ENCODE measurements at regions not wholly inside any gene's neighbourhood (a gene's known extent, or its start where the extent isn't known, plus 50 kb on each side); places are given as distances from the start of the nearest gene placed in this dataset.
"Not testable (repeated sequence)": the region's sequence is repeated elsewhere in the genome, so short reads cannot be mapped to it uniquely, and the experiment has no call there.

DNA sequence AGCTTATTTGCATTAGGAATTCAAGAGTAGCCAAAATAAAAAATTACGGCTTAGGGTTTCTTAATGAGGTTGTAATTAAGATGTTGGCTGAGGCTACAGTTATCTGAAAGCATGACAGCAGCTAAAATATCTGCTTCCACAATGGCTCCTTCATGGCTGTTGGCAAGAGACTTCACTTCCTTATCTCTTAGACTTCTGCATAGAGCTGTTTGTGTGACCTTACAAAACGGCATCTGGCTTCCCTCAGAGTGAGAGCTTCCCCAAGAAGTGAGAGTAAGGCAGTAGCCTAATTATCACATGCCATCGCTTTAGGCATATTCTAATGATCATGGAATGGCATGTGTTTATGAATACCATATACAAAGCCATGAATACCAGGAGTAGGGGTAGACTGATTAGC, 57.6 kb downstream of the CCDC59 start:
- H3K4me3 ChIP-seq (ENCODE audit: control insufficient read depth, low read depth, low read length), result no peak overlapping the region
- DNase-seq (ENCODE audit: low read depth), result no peak
- TF ChIP-seq, protein P1, sequence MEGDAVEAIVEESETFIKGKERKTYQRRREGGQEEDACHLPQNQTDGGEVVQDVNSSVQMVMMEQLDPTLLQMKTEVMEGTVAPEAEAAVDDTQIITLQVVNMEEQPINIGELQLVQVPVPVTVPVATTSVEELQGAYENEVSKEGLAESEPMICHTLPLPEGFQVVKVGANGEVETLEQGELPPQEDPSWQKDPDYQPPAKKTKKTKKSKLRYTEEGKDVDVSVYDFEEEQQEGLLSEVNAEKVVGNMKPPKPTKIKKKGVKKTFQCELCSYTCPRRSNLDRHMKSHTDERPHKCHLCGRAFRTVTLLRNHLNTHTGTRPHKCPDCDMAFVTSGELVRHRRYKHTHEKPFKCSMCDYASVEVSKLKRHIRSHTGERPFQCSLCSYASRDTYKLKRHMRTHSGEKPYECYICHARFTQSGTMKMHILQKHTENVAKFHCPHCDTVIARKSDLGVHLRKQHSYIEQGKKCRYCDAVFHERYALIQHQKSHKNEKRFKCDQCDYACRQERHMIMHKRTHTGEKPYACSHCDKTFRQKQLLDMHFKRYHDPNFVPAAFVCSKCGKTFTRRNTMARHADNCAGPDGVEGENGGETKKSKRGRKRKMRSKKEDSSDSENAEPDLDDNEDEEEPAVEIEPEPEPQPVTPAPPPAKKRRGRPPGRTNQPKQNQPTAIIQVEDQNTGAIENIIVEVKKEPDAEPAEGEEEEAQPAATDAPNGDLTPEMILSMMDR (conservative IDR thresholded peaks at IDR 0.05; ENCODE audit: control insufficient read depth, insufficient read depth, low read depth, low read length), result no peak

DNA sequence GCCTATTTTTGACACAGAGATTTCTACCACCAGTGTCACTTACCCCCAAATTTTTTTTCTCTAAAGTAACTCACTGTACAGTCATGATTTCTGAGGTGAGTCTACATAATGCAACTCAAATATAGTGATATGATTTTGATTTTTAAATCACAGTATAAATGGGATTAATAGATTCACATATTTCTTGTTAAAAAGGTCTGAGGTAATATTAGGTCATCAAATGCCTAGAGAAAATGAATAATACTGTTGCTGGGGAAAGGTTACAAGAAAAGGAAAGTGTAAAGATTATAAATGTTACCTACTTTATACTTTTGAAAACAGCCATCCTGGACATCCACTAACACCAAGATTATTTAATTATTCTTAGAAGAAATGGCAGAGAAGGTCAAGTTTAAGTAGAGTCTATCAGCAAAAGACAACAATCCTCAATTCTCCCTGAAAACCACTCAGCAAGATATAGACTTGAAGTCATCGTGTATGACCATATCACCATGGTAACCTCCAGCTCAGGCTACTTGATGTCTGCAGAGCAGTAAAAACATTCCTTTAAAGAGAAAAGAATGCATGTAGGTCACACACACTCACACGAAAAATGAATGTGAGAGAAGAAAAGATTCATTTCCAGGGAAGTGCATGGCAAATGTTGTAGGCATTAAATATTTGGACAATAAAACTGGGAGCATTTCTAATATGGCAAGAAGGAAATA, 58.7 kb downstream of the CCDC59 start:
- TF ChIP-seq, protein P1 (conservative IDR thresholded peaks at IDR 0.05; ENCODE audit: control insufficient read depth, insufficient read depth, low read depth, low read length), result no peak
- H3K4me3 ChIP-seq (ENCODE audit: control insufficient read depth, low read depth, low read length), result no peak overlapping the region
- DNase-seq (ENCODE audit: low read depth), result peak; percentile 1

DNA sequence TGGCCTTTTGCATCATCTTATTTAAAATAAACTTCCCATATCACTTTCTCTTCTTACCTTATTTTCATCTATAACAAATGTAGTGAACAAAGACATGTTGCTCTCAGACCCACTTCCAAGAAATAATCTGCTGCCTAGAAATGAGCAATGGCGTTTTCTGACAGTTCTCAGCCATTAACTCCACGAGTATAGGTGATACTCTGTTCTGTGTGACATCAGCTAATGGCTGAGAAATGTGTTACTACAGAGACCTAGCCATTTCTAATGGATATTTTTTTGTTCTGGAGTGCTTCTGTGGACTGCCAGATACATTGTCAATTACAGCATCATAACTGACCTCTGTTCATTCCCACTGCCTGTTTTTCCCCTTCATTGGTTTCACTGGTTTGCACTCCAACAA, 67.8 kb downstream of the CCDC59 start:
- no peak for DNase-seq (ENCODE audit: low read depth)
- no peak overlapping the region for H3K4me3 ChIP-seq (ENCODE audit: control insufficient read depth, low read depth, low read length)
- TF ChIP-seq, protein P1 (conservative IDR thresholded peaks at IDR 0.05; ENCODE audit: control insufficient read depth, insufficient read depth, low read depth, low read length), result no peak

DNA sequence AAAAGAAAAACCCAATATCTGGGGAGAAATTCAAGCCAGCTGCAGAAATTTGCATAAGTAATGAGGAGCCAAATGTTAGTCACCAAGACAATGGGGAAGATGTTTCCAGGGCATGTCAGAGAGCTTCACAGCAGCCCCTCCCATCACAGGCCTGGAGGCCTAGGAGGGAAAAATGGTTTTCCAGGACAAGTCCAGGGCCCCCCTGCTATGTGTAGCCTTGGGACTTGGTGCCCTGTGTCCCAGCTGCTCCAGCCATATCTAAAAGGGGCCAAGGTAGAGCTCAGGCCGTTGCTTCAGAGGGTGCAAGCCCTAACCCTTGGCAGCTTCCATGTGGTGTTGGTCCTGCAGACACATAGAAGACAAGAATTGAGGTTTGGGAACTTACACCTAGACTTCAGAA, 76.9 kb downstream of the CCDC59 start:
- not testable (repeated sequence) for DNase-seq (ENCODE audit: low read depth); H3K4me3 ChIP-seq (ENCODE audit: control insufficient read depth, low read depth, low read length)

DNA sequence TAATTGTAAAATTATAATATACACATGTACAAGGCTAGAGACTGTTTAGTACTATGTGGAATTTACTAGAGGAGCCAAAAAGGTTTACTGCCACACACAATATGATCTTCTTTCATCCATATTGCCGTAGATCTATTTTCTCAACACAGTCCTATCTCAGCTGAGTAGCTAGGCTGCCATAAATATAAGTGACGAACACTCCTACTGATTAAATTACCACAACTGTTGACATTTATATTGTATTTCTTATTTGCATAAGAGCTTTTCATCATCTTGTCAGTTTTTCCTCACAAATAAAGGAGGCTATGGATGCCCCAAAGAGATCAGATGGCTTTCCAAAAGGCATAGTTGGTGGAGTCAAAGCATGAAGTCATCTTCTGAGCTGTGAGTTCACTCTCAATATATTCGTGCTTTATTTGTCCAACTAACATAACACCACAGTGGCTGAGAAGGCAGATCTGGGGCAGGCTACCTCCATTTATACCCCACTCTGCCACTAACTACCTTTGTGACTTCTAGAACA, 78.6 kb downstream of the CCDC59 start:
- TF ChIP-seq, protein P1 (conservative IDR thresholded peaks at IDR 0.05; ENCODE audit: control insufficient read depth, insufficient read depth, low read depth, low read length), result no peak
- DNase-seq (ENCODE audit: low read depth), result no peak
- H3K4me3 ChIP-seq (ENCODE audit: control insufficient read depth, low read depth, low read length), result no peak overlapping the region

DNA sequence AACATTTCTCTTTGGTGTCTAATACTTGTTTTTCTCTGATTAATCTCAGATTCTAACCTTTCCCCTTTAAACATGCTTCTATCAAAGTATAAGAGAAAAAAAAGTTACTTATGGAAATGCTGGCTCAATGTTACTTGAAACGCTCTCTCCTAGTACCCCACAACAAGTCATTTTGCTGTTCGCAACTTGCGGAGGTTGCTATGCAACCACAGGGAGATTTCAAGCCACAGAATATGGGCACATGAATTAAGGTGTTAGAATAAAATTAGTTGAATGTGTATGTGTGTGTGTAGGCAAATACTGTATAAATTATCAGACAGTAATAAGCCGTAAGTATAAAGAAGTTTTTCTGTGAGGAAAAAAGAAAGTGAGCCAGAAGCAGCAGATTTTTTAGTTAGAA, 80.6 kb downstream of the CCDC59 start:
- no peak overlapping the region for H3K4me3 ChIP-seq (ENCODE audit: control insufficient read depth, low read depth, low read length)
- TF ChIP-seq, protein P1 (conservative IDR thresholded peaks at IDR 0.05; ENCODE audit: control insufficient read depth, insufficient read depth, low read depth, low read length), result no peak
- DNase-seq (ENCODE audit: low read depth), result no peak

DNA sequence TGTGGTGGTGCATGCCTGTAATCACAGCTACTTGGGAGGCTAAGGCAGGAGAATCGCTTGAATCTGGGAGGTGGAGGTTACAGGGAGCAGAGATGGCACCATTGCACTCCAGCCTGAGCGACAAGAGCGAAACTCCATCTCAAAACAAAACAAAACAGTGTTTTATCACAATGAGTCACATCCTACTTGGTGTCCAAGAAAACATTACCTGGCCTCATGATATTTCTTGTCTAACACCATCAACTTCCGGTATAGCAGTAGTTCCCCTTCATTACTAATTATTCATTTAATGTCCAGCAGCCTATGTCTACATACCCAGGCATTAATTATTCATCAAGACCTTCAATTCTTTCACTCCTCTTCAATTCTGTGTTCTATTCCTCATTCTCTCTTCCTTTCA, 115.5 kb downstream of the CCDC59 start:
- no peak for DNase-seq (ENCODE audit: low read depth)
- TF ChIP-seq, protein P1 (conservative IDR thresholded peaks at IDR 0.05; ENCODE audit: control insufficient read depth, insufficient read depth, low read depth, low read length), result no peak
- no peak overlapping the region for H3K4me3 ChIP-seq (ENCODE audit: control insufficient read depth, low read depth, low read length)
